Vagina (tissue), 2 donors: ENCODE measurements at regions not wholly inside any gene's neighbourhood (a gene's known extent, or its start where the extent isn't known, plus 50 kb on each side); places are given as distances from the start of the nearest gene placed in this dataset.

Experiments used
- DNase-seq, 2 donors: peaks; one replicate each; pipeline ENCODE4 v3.0.0-alpha.2; 2017; ENCODE audit errors: extremely low spot score in 2 of 2
- H3K27ac ChIP-seq: fragments of 200-600 bp; sonication (generic); one replicate; pipeline ENCODE4 v1.5.1; 2019
- H3K27me3 ChIP-seq: fragments of 200-600 bp; sonication (generic); one replicate; pipeline ENCODE4 v1.5.1; 2019
- H3K36me3 ChIP-seq, 2 donors: fragments of 200-600 bp; sonication (generic); one replicate each; pipeline ENCODE4 v1.5.1; 2017 to 2019
- H3K4me1 ChIP-seq: fragments of 200-600 bp; sonication (generic); one replicate; pipeline ENCODE4 v1.5.1; 2019
- H3K4me3 ChIP-seq, 2 donors: fragments of 200-600 bp; sonication (generic); 1 replicate in 1 of 2; 2 replicates in 1 of 2; pipeline ENCODE4 v1.5.1; 2016 to 2019
- H3K9me3 ChIP-seq: fragments of 200-600 bp; sonication (generic); one replicate; pipeline ENCODE4 v1.5.1; 2019
- CTCF ChIP-seq, 3 experiments: fragments of 450-650 bp in 2 of 3; fragments of 200-600 bp in 1 of 3; sonication (generic) in 1 of 3; IDR thresholded peaks; one replicate each; pipeline ENCODE4 v1.5.1; 2017 to 2019; ENCODE audit warnings: antibody characterized with exemption in 3 of 3, mild to moderate bottlenecking in 2 of 3, moderate library complexity in 2 of 3
- POLR2A ChIP-seq, 2 donors: fragments of 450-650 bp; IDR thresholded peaks; one replicate each; pipeline ENCODE4 v1.6.1; 2017; ENCODE audit warnings: antibody characterized with exemption in 2 of 2, mild to moderate bottlenecking in 2 of 2, moderate library complexity in 2 of 2
- POLR2AphosphoS5 ChIP-seq, 2 donors: sonication (generic); formaldehyde crosslinking; IDR thresholded peaks; one replicate each; pipeline ENCODE4 v1.9.0; 2017; ENCODE audit warnings: antibody characterized with exemption in 2 of 2, mild to moderate bottlenecking in 2 of 2, low read depth in 1 of 2; ENCODE audit not compliant: insufficient read depth in 1 of 2
- intact Hi-C: fragments of 100-400 bp; cut with DNase I; formaldehyde crosslinking; loops from one replicate; pipeline ENCODE4 v1.15.1; 2023

GRCh38 chr4:34893382-34893781 is 1350.9 kb downstream of the ARAP2 start:
- Histone ChIP-seq H3K4me3 (no peak overlapping the region), H3K4me1 (no peaks in the 10 kb centered on the region), H3K36me3 (no peaks in the 10 kb centered on the region), H3K27me3 (no peaks in the 10 kb centered on the region), H3K27ac (no peak overlapping the region), H3K9me3 (no peaks in the 10 kb centered on the region)
- TF ChIP-seq POLR2AphosphoS5 (IDR thresholded peaks at IDR 0.05; ENCODE audit: insufficient read depth in 1 of 2, low read depth in 1 of 2) = no peak
- TF ChIP-seq POLR2A (IDR thresholded peaks at IDR 0.05) = no peak
- no peak for TF ChIP-seq CTCF (IDR thresholded peaks at IDR 0.05)
- intact Hi-C loops = no loop called here
- DNase-seq = no peak

GRCh38 chr4:34920032-34920431 is 1324.3 kb downstream of the ARAP2 start:
- intact Hi-C loops = no loop called here
- no peaks in the 10 kb centered on the region for H3K27me3 ChIP-seq
- H3K4me1 ChIP-seq = no peaks in the 10 kb centered on the region
- no peaks in the 10 kb centered on the region for H3K9me3 ChIP-seq
- no peak overlapping the region for H3K4me3 ChIP-seq
- TF ChIP-seq POLR2AphosphoS5 (IDR thresholded peaks at IDR 0.05; ENCODE audit: insufficient read depth in 1 of 2, low read depth in 1 of 2) = no peak
- TF ChIP-seq CTCF (IDR thresholded peaks at IDR 0.05) = no peak
- no peak for TF ChIP-seq POLR2A (IDR thresholded peaks at IDR 0.05)
- no peak overlapping the region for H3K27ac ChIP-seq
- H3K36me3 ChIP-seq = no peaks in the 10 kb centered on the region
- DNase-seq = no peak

GRCh38 chr4:34921391-34921790 is 1322.9 kb downstream of the ARAP2 start:
- Histone ChIP-seq H3K4me3 (no peak overlapping the region), H3K36me3 (no peaks in the 10 kb centered on the region), H3K27me3 (no peaks in the 10 kb centered on the region), H3K4me1 (no peaks in the 10 kb centered on the region), H3K9me3 (no peaks in the 10 kb centered on the region), H3K27ac (no peak overlapping the region)
- intact Hi-C loops = no loop called here
- no peak for DNase-seq
- no peak for TF ChIP-seq POLR2A (IDR thresholded peaks at IDR 0.05)
- no peak for TF ChIP-seq CTCF (IDR thresholded peaks at IDR 0.05)
- TF ChIP-seq POLR2AphosphoS5 (IDR thresholded peaks at IDR 0.05; ENCODE audit: insufficient read depth in 1 of 2, low read depth in 1 of 2) = no peak

- DNase-seq = no peak
- intact Hi-C loops = no loop called here
These were observed 1322.0 kb downstream of the ARAP2 start for GRCh38 chr4:34922325-34922724.

GRCh38 chr4:34932591-34932990 is 1311.7 kb downstream of the ARAP2 start:
- TF ChIP-seq POLR2A (IDR thresholded peaks at IDR 0.05) (no peak), POLR2AphosphoS5 (IDR thresholded peaks at IDR 0.05; ENCODE audit: insufficient read depth in 1 of 2, low read depth in 1 of 2) (no peak), CTCF (IDR thresholded peaks at IDR 0.05) (no peak)
- H3K36me3 ChIP-seq = no peaks in the 10 kb centered on the region

More at GRCh38 chr4:34922325-34922724, 1322.0 kb downstream of the ARAP2 start:
- H3K9me3 ChIP-seq = no peaks in the 10 kb centered on the region
- no peaks in the 10 kb centered on the region for H3K36me3 ChIP-seq
- no peaks in the 10 kb centered on the region for H3K4me1 ChIP-seq
- no peak overlapping the region for H3K27ac ChIP-seq
- TF ChIP-seq POLR2AphosphoS5 (IDR thresholded peaks at IDR 0.05; ENCODE audit: insufficient read depth in 1 of 2, low read depth in 1 of 2) = no peak
- no peak for TF ChIP-seq CTCF (IDR thresholded peaks at IDR 0.05)
- TF ChIP-seq POLR2A (IDR thresholded peaks at IDR 0.05) = no peak
- H3K4me3 ChIP-seq = no peak overlapping the region
- H3K27me3 ChIP-seq = no peaks in the 10 kb centered on the region

More at GRCh38 chr4:34932591-34932990, 1311.7 kb downstream of the ARAP2 start:
- Histone ChIP-seq H3K4me3 (no peak overlapping the region), H3K4me1 (no peaks in the 10 kb centered on the region), H3K27ac (no peak overlapping the region), H3K27me3 (no peaks in the 10 kb centered on the region), H3K9me3 (no peaks in the 10 kb centered on the region)
- intact Hi-C loops = no loop called here
- DNase-seq = no peak
